Embryonic facial prominence (tissue), 1 donor: ENCODE measurements at regions not wholly inside any gene's neighbourhood (a gene's known extent, or its start where the extent isn't known, plus 50 kb on each side); places are given as distances from the start of the nearest gene placed in this dataset.
A peak's percentile ranks its signal among the peaks of the same experiment; 100 is the strongest.
"Not testable (repeated sequence)": the region's sequence is repeated elsewhere in the genome, so short reads cannot be mapped to it uniquely, and the experiment has no call there.

ENCODE experiments used
- DNase-seq: peaks from one replicate; pipeline ENCODE4 v3.0.0-alpha.2; 2016; ENCODE audit errors: extremely low spot score

DNA sequence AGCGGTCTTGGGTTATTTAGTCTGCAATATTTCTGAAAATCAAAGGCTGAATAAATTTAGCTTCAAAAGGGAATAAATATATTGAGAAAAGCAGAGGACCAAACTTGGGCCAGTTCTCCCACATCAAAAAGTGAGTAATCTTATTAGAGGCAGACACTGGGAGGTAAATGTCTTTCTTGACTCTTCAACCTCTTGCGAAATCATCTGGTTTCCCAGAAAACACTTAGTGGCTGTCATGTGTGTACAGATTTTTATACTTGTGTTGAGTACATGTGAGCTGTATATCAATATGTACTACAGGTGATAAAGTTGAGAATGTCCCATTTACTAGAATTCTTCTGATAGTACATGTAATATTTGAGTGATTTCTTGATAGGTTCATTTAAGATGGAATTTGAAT lies 454.9 kb downstream of the PRR16 start:
- no peak for DNase-seq

GRCh38 chr5:120923026-120923425 lies 458.9 kb downstream of the PRR16 start:
- no peak for DNase-seq

GRCh38 chr5:120926471-120926870 lies 462.4 kb downstream of the PRR16 start:
- DNase-seq: peak; percentile 13

DNA sequence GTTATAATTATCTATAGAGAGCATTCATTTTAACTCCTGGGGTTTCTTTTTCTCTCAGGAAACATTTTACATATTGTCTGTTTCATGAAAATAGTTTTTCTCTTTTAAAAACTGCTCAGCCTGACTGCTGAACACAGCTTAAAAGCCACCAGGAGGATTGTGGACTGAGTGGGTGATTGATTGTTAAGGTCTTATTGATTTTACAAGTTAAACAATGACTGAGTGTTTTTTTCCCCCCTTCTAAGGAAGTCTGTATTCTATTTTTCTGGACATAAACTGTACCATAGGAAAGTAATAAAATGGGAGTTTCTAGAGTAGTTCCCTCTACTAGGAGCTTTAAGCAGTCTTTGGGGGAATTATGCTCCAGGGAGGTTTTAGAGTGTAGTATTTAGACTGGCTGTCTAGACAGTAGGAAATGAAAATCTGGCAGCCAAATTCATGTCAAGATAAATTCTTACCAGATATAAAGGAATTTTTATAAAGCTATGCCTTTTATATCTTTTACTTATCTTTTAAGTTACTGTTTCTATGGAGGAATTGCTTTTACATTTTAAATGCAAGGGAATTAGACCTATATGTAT lies 463.9 kb downstream of the PRR16 start:
- no peak for DNase-seq

- DNase-seq: no peak
Observed at GRCh38 chr5:120932480-120932879, 468.4 kb downstream of the PRR16 start.

DNA sequence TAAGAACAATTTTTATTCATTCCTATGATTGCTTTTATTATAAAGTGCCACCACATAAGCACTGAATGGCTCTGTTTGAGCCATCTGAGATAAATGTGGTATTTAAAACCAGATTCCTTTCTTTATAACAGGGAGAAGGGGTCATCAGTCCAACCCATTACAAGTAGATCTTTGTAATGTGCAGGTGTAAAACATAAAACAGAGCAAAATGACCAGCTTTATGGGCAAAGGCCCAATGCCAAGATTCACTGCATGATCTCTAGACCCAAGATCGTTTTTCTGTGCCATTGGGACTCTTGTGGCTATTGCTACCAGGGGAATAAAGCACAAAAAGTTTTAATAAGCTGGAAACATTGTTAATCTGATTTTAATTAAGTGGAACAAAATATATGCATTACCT lies 469.9 kb downstream of the PRR16 start:
- no peak for DNase-seq

DNA sequence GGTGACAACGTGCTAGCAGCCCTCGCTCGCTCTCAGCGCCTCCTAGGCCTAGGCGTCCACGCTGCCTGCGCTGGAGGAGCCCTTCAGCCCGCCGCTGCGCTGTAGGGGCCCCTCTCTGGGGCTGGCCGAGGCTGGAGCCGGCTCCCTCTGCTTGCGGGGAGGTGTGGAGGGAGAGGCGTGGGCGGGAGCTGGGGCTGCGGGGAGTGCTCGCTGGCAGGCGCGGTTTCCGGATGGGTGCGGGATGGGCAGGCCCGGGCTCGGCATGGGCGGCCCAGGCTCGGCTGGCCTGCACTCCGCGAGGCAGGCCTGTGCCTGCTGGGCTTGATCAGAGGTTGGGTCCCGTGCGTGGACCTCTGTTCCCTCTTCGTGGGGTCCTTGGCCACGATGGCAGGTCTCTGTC lies 472.6 kb downstream of the PRR16 start:
- no peak for DNase-seq

DNA sequence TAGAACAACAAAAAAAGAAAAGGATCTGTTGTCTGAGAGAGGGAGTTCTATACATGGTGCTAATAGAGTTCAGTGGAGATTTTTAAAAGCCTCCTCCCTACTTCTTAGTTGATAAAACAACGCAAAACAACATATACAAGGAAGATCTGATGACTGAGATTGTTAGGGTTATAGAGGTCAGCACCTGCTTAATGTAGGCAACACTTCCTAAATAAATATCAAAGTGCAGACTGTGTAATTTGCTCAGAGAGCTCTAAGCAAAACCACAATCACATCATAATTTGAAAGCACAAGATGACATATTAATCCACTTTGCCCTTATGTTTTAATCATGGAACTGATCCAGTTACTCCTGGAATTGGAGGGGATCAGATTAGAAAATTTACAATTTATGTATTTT lies 474.5 kb downstream of the PRR16 start:
- DNase-seq: no peak

DNA sequence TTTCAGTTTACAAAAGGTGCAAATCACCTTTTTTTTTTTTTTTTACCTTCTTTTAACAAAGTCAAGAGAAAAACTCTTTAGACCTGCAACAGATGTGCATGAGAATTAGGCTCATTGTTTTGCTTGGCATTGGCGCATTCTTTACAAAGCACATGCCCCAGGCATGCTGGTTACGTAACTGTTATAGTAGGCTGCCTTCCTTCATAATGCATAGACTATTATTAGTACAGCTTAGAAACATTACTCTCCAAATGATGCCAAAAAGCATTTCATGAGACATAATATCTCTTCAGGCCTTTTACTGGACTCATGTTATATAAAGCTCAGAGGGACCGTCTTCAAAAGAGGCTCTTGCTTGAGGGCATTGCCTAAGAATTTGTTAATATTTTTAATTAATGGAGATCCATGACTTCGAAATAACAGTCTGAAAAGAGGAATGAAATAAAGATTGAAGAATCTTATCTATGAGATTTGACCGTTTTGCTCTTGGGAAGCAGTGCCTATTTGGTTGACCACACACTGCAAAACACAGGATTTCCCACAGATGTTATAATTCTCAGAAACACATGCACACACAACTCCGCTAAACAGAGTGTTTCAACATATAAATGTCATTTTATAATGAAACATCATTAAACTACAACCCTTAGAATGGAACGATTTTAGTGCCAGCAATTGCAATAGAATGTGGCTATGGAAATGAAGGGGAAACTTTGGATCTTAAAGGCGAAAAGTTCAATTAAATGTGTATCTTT lies 478.7 kb downstream of the PRR16 start:
- no peak for DNase-seq

- DNase-seq: not testable (repeated sequence)
Observed at GRCh38 chr5:120949596-120949995, 485.5 kb downstream of the PRR16 start.

DNA sequence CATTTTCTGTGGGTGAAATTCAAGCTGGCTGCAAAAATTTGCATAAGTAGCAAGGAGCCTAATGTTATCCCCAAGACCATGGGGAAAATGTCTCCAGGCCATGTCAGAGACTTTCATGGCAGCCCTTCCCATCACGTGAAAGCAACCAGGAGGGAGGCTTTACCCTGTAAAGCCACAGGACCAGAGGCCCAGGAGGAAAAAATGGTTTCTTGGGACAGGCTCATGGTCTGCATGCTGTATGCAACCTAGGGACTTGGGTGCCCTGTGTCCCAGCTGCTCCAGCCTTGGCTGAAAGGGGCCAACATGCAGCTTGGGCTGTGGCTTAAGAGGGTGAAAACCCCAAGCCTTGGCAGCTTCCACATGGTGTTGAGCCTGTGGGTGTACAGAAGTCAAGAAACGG lies 489.3 kb downstream of the PRR16 start:
- DNase-seq: not testable (repeated sequence)

DNA sequence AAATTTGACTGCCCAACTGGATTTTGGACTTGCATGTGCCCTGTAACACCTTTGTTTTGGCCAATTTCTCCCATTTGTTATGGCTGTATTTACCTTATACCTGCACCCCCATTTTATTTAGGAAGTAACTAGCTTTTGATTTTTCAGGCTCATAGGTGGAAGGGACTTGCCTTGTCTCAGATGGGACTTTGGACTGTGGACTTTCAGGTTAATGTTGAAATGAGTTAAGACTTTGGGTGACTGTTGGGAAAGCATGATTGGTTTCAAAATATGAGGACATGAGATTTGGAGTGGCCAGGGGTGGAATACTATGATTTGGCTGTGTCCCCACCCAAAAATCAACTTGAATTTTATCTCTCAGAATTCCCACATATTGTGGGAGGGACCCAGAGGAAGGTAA lies 490.2 kb downstream of the PRR16 start:
- no peak for DNase-seq

- no peak for DNase-seq
Observed at GRCh38 chr5:120955795-120956194, 491.7 kb downstream of the PRR16 start.

GRCh38 chr5:120958877-120959485 lies 494.9 kb downstream of the PRR16 start:
- DNase-seq: no peak

DNA sequence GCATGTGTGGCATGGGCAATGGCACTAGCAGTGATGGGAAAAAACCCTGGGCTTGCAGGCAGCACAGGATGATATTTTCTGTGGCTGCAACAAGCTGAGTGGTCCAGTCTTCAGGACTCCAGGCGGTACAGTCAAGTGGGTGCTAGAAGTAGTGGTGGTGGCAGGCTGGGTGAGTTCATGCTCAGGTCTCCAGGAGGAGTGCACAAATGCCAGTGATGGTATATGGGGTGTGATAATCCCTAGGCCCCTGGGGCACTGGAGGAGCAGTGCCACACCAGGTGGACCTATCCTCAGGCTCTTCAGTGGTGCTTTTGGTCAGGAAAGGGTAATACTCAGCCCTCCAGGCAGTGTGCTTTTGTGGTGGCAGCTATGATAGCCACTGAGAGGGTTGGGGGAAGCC lies 496.4 kb downstream of the PRR16 start:
- DNase-seq: no peak

- no peak for DNase-seq
Observed at GRCh38 chr5:120967366-120967765, 503.3 kb downstream of the PRR16 start.

DNA sequence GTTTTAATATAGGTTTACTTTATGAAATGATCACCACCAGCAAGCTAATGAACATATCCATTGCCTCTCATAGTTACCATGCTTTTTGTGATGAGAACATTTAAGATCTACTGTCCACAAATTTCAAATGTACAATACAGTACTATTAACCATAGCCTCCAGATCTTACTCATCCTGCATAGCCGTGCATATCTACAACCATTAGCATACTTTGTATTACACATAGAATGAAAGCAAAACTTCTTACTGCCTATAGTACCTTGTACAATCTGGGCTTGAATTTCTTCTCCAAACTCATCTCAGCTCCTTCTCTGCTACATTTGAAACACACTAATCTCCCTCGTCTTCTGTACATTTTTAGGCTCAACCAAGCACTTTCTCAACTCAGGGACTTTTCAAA lies 510.6 kb downstream of the PRR16 start:
- DNase-seq: no peak

DNA sequence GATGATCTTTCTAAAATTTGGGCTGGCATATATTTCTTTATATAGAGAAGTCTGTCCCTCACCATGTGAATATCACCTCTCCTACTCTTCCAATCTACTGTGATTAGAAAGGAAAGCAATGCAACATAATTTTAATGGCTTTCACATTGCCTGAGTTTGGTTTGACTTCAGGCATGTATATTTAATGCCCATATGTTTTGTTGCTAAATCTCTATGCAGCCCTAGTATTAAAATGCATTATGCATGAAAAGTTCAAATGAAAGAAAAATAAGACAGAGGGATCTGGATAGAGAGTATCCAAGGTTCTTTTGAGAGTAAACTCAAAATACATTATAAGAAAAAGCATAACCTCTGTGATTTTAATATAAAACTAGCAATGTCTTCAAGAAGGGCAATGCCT lies 518.3 kb downstream of the PRR16 start:
- peak; percentile 63 for DNase-seq

DNA sequence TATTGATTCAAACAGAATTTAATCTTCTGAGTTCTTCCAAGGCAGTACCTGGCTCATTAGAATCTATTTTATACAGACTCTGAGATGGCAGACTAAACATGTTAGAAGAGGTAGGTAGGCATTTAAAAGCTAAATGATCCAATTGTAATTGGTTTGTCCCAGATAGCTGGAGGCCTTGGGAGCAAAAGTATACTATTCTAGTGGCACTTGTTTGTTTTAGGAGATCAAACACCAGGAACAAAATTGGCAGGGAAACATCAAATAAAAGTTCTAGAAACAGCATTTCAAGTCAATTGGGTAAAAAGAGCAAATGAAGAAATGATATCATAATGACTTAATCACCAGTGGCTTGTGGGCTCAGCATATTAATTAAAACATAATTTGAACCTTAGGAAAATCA lies 521.4 kb downstream of the PRR16 start:
- no peak for DNase-seq

GRCh38 chr5:120988491-120988890 lies 524.4 kb downstream of the PRR16 start:
- DNase-seq: no peak

- no peak for DNase-seq
Observed at GRCh38 chr5:120988941-120989340, 524.8 kb downstream of the PRR16 start.

DNA sequence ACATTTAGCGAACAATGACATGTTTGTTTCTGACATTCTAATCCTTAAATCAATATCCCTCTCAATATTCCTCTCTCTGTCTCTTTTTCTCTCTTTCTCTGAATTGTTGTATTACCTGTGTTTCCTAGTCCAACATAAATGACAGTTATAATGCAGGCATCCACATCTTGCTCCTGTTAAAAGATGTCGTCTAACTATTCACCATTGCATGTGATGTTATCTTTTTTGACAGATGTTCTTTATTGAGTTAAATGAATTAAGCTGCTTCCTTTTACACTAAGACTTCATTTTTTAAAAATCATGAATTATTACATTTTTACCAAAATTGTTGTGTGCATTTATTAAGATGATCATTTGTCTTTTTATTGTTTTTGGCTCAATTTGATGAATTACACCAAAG lies 527.5 kb downstream of the PRR16 start:
- no peak for DNase-seq

- no peak for DNase-seq
Observed at GRCh38 chr5:120994112-120994511, 530.0 kb downstream of the PRR16 start.
